H1 (cell line): ENCODE measurements at regions not wholly inside any gene's neighbourhood (a gene's known extent, or its start where the extent isn't known, plus 50 kb on each side); places are given as distances from the start of the nearest gene placed in this dataset.

Experiments
- CTCF ChIP-seq, 3 experiments: IDR thresholded peaks; 1 replicate in 2 of 3; 2 replicates in 1 of 3; pipeline versions ENCODE4 v1.5.1 to v1.6.1; 2011; ENCODE audit warnings: low read length in 3 of 3, mild to moderate bottlenecking in 3 of 3, inconsistent platforms in 2 of 3, low read depth in 1 of 3, moderate library complexity in 1 of 3; ENCODE audit not compliant: insufficient read depth in 1 of 3; ENCODE audit errors: control extremely low read depth in 1 of 3

- no peak for TF ChIP-seq CTCF (IDR thresholded peaks at IDR 0.05; ENCODE audit: control extremely low read depth in 1 of 3, insufficient read depth in 1 of 3, low read depth in 1 of 3, low read length in 3 of 3)
- TF ChIP-seq, all 59 proteins: peak for 0
Measured at GRCh38 chr1:181990728-181991127, 70.8 kb downstream of the ZNF648 start (continued).
